ENCODE measurements at regions not wholly inside any gene's neighbourhood (a gene's known extent, or its start where the extent isn't known, plus 50 kb on each side); places are given as distances from the start of the nearest gene placed in this dataset.

DNA sequence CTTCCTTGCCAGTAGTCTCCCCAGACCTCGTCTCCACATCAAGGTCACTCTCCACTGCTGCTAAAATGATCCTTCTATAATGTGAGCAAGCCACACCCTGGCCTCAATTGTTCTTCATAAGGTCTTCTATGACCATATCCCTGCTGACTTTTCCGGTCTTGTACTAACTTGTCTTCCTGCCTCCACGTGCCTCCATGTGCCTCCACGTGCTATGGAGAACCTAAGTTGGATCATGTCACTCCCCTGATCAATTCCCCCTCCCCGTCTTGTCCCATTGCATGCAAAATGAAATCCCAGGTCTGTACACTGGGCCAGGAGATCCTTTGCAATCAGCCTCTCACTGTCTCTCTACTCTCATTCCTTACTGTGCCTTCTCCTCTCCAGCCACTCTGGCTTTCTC, 110.6 kb downstream of the TTC8 start:
- Histone ChIP-seq H3K27ac (no peak overlapping the region), H3K9me3 (no peaks in the 10 kb centered on the region), H3K4me1 (no peaks in the 10 kb centered on the region), H3K4me3 (no peak overlapping the region), H3K36me3 (no peaks in the 10 kb centered on the region), H3K27me3 (no peaks in the 10 kb centered on the region)
- no peak for DNase-seq
- WGBS, 2 donors (ENCODE audit: low coverage in 1 of 2): 85 to 86% methylated on average over 4 to 5 of the region's 5 CpGs
- no peak for TF ChIP-seq POLR2A (IDR thresholded peaks at IDR 0.05)
- TF ChIP-seq, protein P1, sequence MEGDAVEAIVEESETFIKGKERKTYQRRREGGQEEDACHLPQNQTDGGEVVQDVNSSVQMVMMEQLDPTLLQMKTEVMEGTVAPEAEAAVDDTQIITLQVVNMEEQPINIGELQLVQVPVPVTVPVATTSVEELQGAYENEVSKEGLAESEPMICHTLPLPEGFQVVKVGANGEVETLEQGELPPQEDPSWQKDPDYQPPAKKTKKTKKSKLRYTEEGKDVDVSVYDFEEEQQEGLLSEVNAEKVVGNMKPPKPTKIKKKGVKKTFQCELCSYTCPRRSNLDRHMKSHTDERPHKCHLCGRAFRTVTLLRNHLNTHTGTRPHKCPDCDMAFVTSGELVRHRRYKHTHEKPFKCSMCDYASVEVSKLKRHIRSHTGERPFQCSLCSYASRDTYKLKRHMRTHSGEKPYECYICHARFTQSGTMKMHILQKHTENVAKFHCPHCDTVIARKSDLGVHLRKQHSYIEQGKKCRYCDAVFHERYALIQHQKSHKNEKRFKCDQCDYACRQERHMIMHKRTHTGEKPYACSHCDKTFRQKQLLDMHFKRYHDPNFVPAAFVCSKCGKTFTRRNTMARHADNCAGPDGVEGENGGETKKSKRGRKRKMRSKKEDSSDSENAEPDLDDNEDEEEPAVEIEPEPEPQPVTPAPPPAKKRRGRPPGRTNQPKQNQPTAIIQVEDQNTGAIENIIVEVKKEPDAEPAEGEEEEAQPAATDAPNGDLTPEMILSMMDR (IDR thresholded peaks at IDR 0.05): no peak
- no peak for TF ChIP-seq POLR2AphosphoS5 (IDR thresholded peaks at IDR 0.05)
- no peak for TF ChIP-seq EP300 (IDR thresholded peaks at IDR 0.05; ENCODE audit: low read depth)
- intact Hi-C loops (cut with DNase I; ENCODE audit: low total_unique reads): no loop called here
- in situ Hi-C loops (cut with MboI; ENCODE audit: low pct_ligation_motif_present in 1 of 4, low pct_unique_long_range_greater_than_20kb in 1 of 4, low sequenced_read_pairs in 3 of 4): no loop called here

DNA sequence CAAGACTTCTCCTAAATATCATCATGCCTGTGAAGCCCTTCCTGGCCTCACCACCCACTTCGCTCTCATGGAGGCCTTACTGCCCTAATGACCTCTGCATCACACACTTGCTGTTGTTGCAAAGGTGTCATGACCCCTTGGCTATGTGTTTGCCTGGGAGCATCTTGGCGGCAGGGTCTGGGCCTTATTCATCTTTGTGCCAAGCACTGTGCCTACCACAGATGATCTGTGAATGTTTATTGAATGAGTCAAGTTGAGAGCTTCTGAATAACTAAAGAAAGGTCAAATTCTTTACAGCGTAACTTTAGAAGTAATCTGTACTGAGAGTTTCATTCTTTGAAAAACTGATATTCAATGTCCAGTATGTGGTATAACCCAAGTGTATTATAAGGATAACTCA, 113.3 kb downstream of the TTC8 start:
- TF ChIP-seq POLR2AphosphoS5 (IDR thresholded peaks at IDR 0.05) (no peak), POLR2A (IDR thresholded peaks at IDR 0.05) (no peak), EP300 (IDR thresholded peaks at IDR 0.05; ENCODE audit: low read depth) (no peak)
- TF ChIP-seq, protein P1 (IDR thresholded peaks at IDR 0.05): no peak
- H3K36me3 ChIP-seq: no peaks in the 10 kb centered on the region
- no peak for DNase-seq
- 87 to 94% methylated on average over 3 of the region's 3 CpGs for WGBS, 2 donors (ENCODE audit: low coverage in 1 of 2)
- H3K27me3 ChIP-seq: no peaks in the 10 kb centered on the region
- no peak overlapping the region for H3K27ac ChIP-seq
- H3K4me1 ChIP-seq: no peaks in the 10 kb centered on the region
- intact Hi-C loops (cut with DNase I; ENCODE audit: low total_unique reads) (no loop called here), in situ Hi-C loops (cut with MboI; ENCODE audit: low pct_ligation_motif_present in 1 of 4, low pct_unique_long_range_greater_than_20kb in 1 of 4, low sequenced_read_pairs in 3 of 4) (no loop called here)
- no peak overlapping the region for H3K4me3 ChIP-seq
- H3K9me3 ChIP-seq: no peaks in the 10 kb centered on the region

DNA sequence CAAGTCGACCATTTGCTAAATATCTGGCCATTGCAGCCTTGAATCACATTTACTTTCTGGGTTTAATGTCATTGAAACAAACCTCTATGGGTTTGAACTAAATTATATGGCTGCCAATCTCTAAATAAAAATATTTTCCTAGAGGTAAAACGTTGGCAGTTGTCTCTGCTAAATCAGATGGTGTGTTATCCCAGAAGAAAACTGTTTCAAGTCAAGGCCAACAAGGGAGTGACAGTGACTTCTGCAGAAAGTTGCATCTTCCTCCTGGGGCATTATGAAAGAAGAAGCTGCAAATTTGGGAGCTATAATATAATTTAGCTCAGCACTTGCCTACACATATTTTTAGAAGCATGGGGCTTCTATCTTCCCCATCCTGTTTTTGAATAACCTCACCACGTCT, 116.2 kb downstream of the TTC8 start:
- TF ChIP-seq EP300 (IDR thresholded peaks at IDR 0.05; ENCODE audit: low read depth) (no peak), POLR2AphosphoS5 (IDR thresholded peaks at IDR 0.05) (no peak), POLR2A (IDR thresholded peaks at IDR 0.05) (no peak)
- TF ChIP-seq, protein P1 (IDR thresholded peaks at IDR 0.05): no peak
- H3K27me3 ChIP-seq: no peaks in the 10 kb centered on the region
- intact Hi-C loops (cut with DNase I; ENCODE audit: low total_unique reads) (no loop called here), in situ Hi-C loops (cut with MboI; ENCODE audit: low pct_ligation_motif_present in 1 of 4, low pct_unique_long_range_greater_than_20kb in 1 of 4, low sequenced_read_pairs in 3 of 4) (no loop called here)
- no peaks in the 10 kb centered on the region for H3K4me1 ChIP-seq
- DNase-seq: no peak
- no peak overlapping the region for H3K27ac ChIP-seq
- no peaks in the 10 kb centered on the region for H3K36me3 ChIP-seq
- H3K9me3 ChIP-seq: no peaks in the 10 kb centered on the region
- H3K4me3 ChIP-seq: no peak overlapping the region
- 52 to 62% methylated on average over 3 of the region's 3 CpGs for WGBS, 2 donors (ENCODE audit: low coverage in 1 of 2)

DNA sequence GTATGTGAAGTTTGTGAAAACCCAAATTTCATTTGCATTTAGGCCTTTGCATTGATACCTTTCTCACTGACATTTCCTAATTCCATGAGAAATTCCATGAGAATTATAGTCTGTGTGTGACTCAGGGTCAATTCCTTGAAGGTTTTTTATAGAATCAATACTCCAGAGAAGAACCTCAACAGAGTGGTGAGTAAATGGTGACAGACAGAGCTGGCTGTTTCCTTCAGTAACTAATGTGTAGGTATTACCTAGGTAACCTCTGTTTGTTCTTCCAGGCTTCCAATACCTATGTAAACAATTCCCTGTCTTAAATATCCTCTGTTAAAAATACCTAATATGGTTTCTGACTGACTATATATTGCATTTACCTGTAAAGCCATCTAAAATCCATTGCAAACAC, 117.0 kb downstream of the TTC8 start:
- Histone ChIP-seq H3K4me3 (no peak overlapping the region), H3K27me3 (no peaks in the 10 kb centered on the region), H3K27ac (no peak overlapping the region), H3K4me1 (no peaks in the 10 kb centered on the region), H3K9me3 (no peaks in the 10 kb centered on the region), H3K36me3 (no peaks in the 10 kb centered on the region)
- no peak for DNase-seq
- TF ChIP-seq EP300 (IDR thresholded peaks at IDR 0.05; ENCODE audit: low read depth) (no peak), POLR2A (IDR thresholded peaks at IDR 0.05) (no peak), POLR2AphosphoS5 (IDR thresholded peaks at IDR 0.05) (no peak)
- TF ChIP-seq, protein P1 (IDR thresholded peaks at IDR 0.05): no peak
- intact Hi-C loops (cut with DNase I; ENCODE audit: low total_unique reads): no loop called here
- in situ Hi-C loops (cut with MboI; ENCODE audit: low pct_ligation_motif_present in 1 of 4, low pct_unique_long_range_greater_than_20kb in 1 of 4, low sequenced_read_pairs in 3 of 4): no loop called here

Measured in transverse colon (tissue), 4 donors.